Epithelial cell of proximal tubule (primary cell): ENCODE measurements at regions not wholly inside any gene's neighbourhood (a gene's known extent, or its start where the extent isn't known, plus 50 kb on each side); places are given as distances from the start of the nearest gene placed in this dataset.

Source experiments
- DNase-seq: peaks from one replicate; pipeline ENCODE4 v3.0.0-alpha.2; 2011; ENCODE audit warnings: low read depth
- H3K4me3 ChIP-seq: 2 replicates; pipeline ENCODE4 v1.5.1; 2011; ENCODE audit warnings: low read depth, mild to moderate bottlenecking, low read length
- CTCF ChIP-seq: conservative IDR thresholded peaks from 2 replicates; pipeline ENCODE4 v1.5.1; 2012; ENCODE audit warnings: low read depth, mild to moderate bottlenecking, low read length

- no peak overlapping the region for H3K4me3 ChIP-seq
These were observed 186.3 kb upstream of the GPR149 start for GRCh38 chr3:154616298-154616697.

GRCh38 chr3:154615471-154615870 lies 185.5 kb upstream of the GPR149 start:
- H3K4me3 ChIP-seq = no peak overlapping the region
- no peak for TF ChIP-seq CTCF
- DNase-seq = no peak

More at GRCh38 chr3:154616298-154616697, 186.3 kb upstream of the GPR149 start:
- no peak for DNase-seq
- TF ChIP-seq CTCF = no peak

GRCh38 chr3:154614601-154615000 lies 184.6 kb upstream of the GPR149 start:
- TF ChIP-seq CTCF = no peak
- no peak for DNase-seq
- H3K4me3 ChIP-seq = no peak overlapping the region

- no peak overlapping the region for H3K4me3 ChIP-seq
- no peak for DNase-seq
- TF ChIP-seq CTCF = no peak
These were observed 184.1 kb upstream of the GPR149 start for GRCh38 chr3:154614078-154614477.

- H3K4me3 ChIP-seq = no peak overlapping the region
- no peak for DNase-seq
- no peak for TF ChIP-seq CTCF
These were observed 172.3 kb upstream of the GPR149 start for GRCh38 chr3:154602241-154602640.

- no peak for TF ChIP-seq CTCF
- DNase-seq = no peak
- H3K4me3 ChIP-seq = no peak overlapping the region
These were observed 168.2 kb upstream of the GPR149 start for GRCh38 chr3:154598166-154598565.

- DNase-seq = no peak
- no peak overlapping the region for H3K4me3 ChIP-seq
- TF ChIP-seq CTCF = no peak
These were observed 160.8 kb upstream of the GPR149 start for GRCh38 chr3:154590675-154591384.
